NCI-H2081 (cell line): ENCODE measurements at regions not wholly inside any gene's neighbourhood (a gene's known extent, or its start where the extent isn't known, plus 50 kb on each side); places are given as distances from the start of the nearest gene placed in this dataset.

Source experiments
- DNase-seq, 2 experiments: peaks; one replicate each; lab custom pipeline; 2025; lab: John Stamatoyannopoulos, UW

DNA sequence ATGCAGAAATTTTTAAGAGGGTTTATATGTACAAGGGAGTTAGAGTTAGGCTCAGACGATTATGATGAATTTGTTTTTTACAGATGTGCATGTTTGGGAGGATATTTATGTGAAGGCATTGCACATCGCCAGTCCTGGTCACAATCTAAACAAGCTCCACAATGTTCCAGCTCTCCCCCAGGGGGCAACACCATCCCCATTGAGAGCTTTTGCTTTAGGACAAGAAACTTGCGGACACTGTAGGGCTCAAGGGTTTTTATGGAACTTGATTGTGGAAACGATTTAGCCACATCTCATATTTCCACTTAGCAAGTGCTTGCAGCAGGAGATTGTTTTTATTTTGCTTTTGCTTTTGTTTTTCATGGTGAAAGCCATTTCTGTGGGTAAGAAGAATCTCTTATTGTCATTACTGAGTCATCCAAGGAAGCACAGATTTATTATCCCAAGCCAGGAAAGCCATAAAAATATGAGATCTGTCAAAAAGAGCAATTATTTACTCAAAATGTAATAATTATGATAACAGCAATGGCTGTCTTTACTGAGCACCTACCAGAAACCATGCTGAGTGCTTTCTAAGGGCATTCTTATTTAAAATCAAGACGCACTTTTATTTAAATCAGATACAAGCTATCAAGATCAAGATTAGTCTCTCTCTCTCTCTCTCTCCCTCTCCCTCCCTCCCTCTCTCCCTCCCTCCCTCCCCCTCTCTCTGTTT is 276.7 kb upstream of the SRRM4 start:
- DNase-seq, result no peak

DNA sequence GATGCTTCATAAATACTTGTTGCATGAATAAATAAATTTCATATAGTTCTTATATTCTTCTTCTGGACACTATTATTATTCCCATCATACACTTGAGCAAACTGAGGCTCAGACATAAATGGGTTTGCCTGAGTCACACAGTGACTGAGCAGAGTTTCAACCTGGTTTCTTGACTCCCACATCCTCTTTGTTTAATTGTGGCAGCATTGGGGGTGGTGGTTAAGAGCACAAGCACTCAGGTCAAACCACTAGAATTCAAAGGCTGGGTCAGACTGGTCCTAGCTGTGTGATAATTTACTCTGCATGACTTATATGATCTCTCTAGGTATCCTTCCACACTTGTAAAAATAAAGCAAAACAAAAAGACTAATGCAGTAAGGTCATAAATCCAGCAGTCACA is 274.9 kb upstream of the SRRM4 start:
- no peak for DNase-seq

DNA sequence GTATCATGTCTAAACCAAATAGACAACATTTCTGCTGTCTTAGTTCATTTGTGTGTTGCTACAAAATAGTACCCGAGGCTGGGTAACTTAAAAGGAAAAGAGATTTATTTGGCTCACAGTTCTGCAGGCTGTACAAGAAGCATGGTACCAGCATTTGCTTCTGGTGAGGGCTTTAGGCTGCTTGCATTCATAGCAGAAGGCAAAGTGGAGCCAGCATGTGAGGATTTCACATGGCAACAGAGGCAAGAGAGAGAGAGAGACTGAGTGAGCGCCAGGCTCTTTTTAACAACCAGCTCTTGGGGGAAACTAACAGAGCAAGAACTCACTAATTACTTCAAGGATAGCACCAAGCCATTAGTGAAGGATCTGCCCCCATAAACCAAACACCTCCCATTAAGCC is 271.4 kb upstream of the SRRM4 start:
- DNase-seq, result no peak

DNA sequence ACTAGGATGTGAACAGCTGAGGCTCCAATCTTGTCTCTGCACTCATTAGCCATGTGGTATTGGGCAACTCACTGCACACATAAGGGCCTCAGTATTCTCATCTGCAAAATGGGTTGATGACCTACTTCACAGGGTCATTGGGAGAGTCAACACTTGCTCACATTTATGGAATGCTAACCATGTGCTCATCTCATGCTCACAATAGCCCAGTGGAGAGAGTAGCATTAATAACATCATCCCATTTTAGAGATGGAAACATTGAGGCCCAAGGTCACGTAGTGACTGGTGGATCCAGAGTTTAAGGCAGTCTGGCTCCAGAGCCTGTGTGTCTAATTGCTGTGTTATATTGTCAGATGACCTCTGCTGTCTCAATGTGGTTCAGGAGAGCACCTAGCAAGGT is 270.2 kb upstream of the SRRM4 start:
- no peak for DNase-seq

DNA sequence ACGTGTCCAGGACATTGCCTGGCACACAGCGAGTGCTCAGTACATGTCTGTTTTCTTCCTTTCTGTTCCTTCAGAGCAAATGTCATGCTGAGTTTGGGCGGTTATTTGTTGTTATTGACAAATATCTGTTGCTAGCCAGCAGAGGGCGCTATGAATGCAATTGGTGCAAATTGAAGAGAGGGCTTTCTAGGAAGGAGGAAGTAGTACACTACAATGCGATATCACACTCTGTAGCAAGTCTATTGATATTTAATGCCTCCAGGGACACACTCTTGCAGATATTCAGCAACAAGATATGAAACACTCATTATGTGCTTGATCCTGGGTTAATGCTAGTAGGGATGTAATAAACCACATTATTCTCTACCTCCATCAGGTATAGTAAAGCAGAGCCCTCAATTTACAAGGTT is 267.3 kb upstream of the SRRM4 start:
- DNase-seq, result peak; percentile 4 to 31

DNA sequence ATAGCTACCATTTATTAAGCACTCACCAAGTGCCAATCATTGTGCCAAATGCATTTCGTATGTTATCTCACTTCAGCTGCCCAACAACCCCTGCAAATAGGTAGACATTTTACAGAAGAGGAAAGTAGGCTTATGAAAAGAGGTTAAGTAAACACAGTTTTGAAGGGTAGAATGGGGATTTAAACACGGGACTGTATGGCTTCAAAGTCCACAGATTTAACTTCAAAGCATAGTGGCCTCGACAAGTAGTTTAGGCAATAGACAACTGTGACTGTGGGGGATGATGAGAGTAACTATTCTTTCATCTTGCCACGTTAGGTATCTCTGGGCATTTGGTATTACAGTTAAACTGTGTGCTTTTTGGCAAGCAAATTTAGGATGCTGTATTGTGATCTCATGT is 266.8 kb upstream of the SRRM4 start:
- DNase-seq, result no peak

DNA sequence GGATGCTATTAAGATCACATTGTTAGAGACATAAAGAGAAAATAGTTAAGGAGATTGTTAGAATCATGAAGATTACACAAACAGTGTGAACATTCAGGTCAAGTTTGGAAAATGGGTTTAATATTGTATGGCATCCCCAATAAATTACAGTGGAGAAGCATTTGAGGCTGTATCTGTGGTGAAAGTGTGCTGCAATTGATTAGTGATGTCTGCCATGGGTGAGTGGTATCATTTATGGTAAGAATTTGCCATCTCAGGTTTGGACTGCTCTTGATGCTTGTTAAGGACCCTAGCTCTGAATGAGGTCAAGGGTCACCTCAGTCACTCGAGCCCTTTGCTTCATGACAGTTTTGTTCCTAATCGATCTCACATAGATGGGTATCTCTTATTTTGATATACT is 265.7 kb upstream of the SRRM4 start:
- no peak for DNase-seq

DNA sequence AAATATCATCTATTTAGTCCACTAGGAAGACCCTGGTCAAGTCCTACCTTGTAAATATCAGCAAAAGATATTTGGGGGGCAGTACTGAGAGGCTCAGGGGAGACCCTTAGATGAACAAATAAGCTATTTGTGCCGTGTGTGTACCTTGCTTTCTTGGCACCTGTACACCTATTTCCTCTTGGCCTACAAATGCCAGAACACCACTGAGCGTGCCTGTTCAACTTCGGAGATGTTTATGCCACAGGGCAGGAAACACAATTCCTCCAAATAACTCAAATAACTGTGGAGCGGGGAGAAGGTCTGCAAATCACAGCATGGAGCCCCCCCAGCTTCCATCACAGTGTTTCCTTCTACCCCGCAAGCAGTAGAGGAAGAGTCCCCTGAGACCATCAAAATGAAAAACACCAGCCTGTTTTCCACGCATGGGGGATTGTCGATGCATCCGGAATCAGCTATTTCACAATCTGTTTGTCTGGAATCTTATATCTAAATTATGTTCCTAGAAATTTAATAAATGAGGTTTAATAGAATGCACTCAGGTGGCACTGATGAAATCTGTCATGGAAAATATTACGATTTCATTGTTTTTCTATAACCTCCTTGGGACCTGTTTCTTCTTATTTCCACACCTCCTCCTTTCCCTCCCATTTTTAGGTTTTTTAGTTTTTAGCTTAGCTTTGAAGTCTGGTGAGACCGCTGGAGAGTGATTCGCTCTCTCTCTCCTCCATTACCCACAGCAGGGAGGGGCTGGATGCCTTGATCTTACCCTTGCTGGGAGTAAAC is 254.0 kb upstream of the SRRM4 start:
- no peak for DNase-seq

DNA sequence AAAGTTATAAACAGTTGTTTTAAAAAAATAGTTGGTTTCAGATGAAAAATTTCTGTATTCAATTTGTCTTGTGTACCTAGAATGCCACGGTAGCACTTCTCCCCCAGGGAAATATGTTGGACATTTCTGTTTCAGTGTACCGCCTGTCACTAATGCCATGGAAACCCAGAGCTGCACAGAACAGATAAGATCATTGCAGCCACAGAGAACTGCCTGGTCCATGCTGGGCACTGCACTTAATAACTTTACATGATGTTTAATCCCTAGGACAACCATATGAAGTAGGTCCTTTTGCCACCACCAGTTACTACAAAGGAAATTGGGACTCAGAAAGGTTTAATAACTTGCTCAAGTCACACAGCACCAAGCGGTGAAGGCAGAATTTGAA is 253.4 kb upstream of the SRRM4 start:
- DNase-seq, result no peak

DNA sequence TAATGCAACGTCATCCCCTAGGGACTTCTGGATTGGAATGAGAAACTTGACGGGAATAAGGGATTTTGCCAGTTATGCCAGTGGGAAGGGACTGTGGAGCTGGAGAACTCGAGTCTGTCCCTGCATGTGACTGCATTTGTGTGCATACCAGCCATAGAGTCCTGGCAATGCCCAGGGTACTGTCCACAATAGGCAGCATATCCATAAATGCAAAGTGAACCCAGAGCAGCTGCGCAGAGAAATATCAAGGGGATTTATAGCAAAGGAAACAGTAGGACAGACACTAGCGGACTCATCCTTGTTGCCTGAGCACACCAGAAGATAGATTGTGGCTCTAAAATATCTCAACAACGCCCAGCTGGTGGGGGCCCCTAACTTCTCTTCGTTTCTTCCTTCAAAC is 247.1 kb upstream of the SRRM4 start:
- no peak for DNase-seq

DNA sequence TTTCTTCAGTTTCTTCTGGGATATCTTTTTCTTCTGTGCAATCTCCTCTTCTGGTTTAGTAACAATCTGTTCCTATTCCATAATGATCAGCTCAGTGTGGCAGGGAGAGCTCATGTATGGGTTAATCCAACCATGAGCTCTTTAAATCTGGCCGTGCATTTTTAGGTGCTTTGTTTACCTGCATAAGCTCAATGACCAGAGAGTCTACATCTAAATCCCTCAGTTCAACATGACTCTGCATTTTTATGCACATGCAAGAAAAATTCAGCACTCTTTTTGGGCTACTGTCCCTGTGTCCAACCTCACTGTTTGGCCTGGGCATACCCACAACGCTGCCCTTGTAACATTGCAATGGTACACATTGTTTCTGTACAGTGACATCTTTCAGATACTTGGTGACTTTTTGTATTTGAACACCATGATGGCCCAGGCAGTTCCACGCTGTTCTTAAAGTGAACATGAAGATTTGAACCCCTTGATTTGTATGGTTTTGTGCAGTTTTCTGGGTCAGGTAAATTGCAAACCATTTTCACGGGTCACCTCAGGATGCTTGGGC is 243.3 kb upstream of the SRRM4 start:
- no peak for DNase-seq

DNA sequence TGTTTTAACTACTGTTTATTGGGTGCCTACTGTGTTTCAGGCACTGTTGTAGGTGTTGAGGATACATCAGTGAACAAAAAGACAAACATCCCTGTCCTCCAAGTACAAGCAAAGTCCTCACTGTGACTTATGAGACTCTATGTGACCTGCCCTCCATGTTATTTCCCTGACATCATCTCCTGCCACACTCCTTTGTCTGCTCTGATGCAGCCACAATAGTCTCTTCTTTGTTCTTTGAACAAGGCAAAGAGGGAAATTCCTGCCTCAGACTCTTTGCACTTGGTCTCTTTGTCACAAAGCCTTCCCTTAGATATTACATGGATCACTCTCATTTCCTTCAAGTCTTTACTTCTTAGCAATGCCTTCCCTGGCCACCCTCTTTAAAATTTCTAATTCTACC is 240.1 kb upstream of the SRRM4 start:
- no peak for DNase-seq

DNA sequence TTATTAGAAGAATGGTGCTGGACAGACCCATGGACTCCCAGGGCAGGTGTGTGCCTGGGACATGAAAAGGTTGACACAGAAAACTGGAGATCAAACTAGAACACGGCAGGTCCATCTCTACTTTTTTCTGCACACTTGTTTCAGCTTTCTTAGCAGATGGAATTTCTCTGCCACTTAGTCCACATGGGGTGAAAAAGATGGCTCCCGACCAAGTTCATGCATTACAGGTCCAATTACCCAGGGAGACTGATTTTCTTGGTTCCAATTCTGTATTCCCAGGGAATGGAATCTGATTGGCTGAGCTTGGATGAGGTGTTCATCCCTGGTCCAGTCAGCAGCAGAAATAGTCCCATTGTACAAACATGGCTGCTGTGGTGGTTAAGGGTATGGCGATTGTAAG is 238.9 kb upstream of the SRRM4 start:
- DNase-seq, result no peak

DNA sequence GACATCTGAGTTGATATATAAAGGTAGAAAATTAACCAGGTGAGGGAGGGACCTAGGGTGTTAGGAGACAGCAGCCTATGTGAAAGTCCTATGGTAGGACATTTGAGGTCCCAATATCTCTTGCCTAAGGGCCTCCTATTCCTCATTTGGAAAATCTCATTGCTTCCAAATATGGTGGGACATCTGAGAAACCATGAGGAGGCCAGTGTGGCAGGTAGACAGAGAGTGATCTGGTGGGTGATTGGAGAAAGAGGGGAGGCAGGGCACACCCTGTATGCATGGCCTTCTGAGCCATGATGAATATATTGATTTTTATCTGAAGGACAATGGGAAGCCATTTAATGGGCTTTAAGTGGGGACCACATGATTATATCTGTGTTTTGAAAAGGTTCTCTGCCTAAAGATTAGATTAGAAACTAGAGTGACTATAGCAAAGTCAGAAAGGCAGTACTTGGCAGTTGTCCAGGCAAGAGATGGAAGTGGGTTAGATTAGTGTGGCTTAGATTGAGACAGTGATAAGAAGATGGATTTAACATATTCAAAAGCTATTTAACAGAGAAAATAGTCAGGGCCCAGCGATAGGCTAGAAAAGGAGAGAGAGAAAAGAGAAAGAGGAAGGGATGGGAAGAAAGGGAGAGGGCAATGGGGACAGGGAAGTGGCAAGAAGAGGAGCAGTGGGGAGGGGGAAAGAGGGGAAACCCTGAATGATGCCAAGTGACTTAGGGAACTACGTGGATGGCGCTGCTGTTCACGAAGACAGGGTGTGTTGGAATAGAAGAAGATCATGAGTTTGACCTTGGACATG is 237.2 kb upstream of the SRRM4 start:
- no peak for DNase-seq

DNA sequence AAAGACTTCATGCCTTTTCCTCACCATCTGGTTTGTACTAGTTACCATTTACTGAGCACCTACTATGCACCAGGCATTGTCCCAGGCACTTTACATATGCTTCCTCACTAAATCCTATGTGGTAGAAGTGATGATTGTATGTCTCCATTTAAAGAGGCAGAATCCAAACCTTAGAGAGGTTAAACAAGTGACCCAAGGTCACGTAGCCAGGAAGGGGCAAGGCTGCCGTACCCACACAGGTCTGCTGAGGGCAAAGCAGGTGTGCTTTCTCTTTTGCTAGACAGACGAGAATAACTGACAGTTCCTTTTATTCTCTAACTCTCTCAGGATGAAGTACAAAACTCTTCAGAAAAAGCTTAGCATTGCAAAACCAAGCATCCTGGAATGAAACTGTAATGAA is 235.2 kb upstream of the SRRM4 start:
- no peak for DNase-seq

DNA sequence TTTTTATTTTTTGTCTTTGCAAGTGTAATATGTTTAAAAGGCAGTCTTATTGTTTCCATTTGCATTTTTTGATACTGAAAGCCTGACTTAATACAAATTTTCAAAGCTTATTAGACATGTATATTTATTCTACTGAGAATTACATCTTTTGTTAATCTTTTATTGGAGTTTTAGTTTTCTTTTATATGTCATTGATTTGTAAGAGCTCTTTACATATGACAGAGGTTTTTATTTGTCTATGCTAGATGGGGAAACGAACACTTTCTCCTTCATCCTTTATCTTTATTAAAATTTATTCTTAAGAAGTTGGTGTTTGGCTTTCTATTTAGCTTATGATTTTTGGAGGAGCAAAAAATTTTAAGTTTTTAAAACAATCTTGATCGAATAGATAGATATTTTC is 234.4 kb upstream of the SRRM4 start:
- DNase-seq, result no peak

DNA sequence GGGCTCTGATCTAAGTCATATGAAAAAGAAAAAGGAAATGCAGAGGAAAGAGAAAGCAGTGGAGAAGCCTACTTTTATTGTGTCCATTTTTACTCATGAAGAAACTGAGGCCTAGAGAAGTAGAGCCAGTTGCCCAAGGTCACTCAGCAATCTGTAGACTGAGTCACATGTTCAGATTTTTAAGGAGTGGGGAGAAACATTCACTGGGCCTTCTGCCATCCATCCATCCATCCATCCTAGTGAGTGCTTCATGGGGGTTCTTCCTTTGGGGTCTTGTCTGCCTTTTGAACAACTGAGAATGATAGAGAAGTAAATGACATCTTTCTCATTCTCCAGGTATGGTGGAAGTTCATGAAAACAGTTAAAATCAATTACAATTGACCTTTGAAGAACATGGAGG is 233.6 kb upstream of the SRRM4 start:
- no peak for DNase-seq

DNA sequence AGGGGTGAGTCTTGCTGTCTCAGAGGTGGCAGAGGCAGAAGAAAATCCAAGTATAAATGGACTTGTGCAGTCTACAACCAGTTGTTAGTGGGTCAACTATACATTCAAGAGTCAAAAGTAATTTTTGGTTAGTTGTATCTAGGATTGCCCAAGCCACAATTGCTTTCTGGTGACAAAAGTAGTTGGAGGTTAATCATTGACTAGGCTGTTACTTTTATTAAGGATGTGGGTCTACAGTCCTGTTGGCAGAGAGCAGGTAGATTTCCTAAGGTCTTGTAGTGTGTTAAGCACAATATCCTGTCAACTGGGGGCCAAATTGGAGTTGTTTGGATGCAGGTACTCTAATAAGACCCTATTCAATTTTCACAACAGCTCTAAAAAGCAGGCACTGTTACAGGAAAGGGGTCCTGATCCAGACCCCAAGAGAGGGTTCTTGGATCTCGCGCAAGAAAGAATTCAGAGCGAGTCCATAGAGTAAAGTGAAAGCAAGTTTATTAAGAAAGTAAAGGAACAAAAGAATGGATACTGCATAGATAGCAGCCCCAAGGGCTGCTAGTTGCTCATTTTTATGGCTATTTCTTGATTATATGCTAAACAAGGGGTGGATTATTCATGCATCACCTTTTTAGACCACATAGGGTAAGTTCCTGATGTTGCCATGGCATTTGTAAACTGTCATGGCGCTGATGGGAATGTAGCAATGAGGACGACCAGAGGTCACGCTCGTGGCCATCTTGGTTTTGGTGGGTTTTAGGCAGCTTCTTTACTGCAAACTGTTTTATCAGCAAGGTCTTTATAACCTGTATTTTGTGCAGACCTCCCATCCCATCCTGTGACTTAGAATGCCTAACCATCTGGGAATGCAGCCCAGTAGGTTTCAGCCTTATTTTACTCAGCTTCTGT is 232.6 kb upstream of the SRRM4 start:
- DNase-seq, result no peak

DNA sequence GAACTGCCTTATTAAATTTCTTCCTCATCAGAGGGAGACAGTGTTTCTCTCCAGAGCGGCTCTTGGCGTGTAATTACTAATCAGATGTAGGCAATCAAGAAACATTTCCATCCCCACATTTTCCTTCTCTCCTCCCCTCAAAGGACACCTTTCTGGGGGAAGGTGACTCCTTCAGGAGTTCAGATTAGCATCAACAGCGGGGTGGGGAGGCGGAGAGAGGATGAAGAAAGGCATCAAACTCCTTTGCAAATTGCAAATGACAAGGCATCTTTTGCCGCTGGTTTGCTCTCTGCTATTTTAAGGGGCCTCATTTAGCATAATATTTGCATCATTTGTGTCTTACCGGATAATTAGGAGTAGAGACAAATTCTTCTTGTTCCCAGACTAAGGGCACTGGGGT is 231.7 kb upstream of the SRRM4 start:
- no peak for DNase-seq

DNA sequence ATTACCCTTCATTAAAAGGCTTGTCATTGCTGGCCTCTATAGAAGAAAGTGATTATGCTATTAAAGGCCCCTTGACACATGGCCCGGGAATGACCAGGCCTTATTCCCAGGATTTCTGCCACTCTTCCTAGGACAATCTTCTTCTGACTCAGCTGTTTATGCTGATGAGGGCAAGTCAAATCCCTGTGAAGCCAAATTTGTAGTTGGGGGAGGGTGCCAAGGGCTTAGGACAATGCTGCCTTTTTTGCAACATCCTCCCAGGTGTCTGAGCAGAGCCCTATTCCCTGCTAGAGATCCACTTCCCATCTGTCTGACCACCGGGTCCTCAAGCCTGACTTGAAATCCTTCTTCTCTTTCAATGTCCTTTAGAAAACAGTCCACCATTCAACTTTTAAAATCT is 230.7 kb upstream of the SRRM4 start:
- DNase-seq, result no peak

DNA sequence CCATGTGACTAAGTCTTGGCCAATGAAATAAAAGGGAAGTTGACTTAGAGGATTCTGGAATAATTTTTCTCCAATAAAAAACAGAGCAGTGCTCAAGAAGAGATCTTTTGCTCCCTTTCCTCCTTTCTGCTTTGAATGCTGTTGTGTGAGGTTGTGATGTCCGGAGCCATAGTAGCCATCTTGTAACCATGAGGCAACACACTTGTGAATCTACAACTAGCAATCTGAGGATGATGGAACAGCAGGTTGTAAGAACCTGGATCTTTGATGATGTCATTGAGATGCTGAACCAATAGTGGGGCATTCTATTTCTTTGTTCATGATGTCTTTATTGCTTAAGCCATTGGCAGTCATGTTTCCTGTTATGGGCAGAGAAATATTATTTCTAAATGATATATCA is 230.0 kb upstream of the SRRM4 start:
- no peak for DNase-seq

DNA sequence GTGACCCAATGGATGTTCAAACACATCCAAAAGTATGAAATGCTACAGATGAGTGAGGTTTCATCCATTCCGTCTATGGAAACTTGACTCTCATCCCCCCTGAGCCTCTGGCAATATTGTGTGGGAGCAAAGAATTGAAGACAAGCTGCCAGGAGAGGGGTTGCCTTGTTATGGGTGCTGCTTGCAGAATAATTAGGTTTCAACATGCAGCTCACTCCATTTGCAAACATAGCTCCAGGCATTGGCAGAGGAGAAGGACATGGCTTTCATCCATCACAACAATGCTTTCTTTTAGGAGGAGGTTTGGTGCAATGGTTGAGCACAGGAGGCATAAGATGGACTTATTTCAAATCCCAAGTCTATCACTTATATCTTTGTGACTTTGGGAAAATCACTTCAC is 220.7 kb upstream of the SRRM4 start:
- no peak for DNase-seq
